ENCODE measurements at regions not wholly inside any gene's neighbourhood (a gene's known extent, or its start where the extent isn't known, plus 50 kb on each side); places are given as distances from the start of the nearest gene placed in this dataset.

GRCh38 chr10:59434463-59435321 is 72.3 kb upstream of the FAM13C start:
- TF ChIP-seq CTCF (IDR thresholded peaks at IDR 0.05), result no peak
- no peak for TF ChIP-seq POLR2A (IDR thresholded peaks at IDR 0.05)
